Cardiac fibroblast (primary cell): ENCODE measurements at regions not wholly inside any gene's neighbourhood (a gene's known extent, or its start where the extent isn't known, plus 50 kb on each side); places are given as distances from the start of the nearest gene placed in this dataset.
A peak's percentile ranks its signal among the peaks of the same experiment; 100 is the strongest.

Experiments
- DNase-seq, 2 donors: peaks; one replicate each; pipeline versions ENCODE4 v3.0.0 to v3.0.0-alpha.2; 2010; ENCODE audit warnings: low read depth in 2 of 2
- H3K4me3 ChIP-seq, 2 donors: replicated peaks in 1 of 2; 1 replicate in 1 of 2; 2 replicates in 1 of 2; pipeline ENCODE4 v1.5.1; 2011; ENCODE audit warnings: low read depth in 2 of 2, low read length in 2 of 2, mild to moderate bottlenecking in 2 of 2, moderate library complexity in 1 of 2
- TF ChIP-seq, protein P1 (sequence below): IDR thresholded peaks from one replicate; pipeline ENCODE4 v1.5.1; 2011; ENCODE audit warnings: low read depth, mild to moderate bottlenecking, low read length, inconsistent platforms

DNA sequence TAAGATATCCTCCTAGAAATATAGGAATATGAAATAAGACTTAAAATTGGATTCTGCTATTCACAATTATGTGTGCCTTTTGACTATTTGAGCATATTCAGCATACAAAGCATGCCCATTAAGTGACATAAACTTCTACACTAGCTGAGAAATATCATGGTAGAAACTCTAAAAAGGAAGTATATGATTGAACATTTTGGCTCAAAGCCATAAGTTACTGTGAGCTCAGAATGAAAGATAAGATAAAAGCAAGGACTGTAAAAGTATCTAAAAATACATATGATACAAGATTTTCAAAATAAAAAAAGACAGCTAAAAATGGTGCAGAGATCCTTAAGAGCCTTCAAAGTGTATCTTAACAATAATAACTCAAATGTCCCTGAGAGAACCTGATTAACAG lies 340.5 kb upstream of the SLC39A10 start:
- H3K4me3 ChIP-seq, result no peak overlapping the region
- TF ChIP-seq, protein P1, sequence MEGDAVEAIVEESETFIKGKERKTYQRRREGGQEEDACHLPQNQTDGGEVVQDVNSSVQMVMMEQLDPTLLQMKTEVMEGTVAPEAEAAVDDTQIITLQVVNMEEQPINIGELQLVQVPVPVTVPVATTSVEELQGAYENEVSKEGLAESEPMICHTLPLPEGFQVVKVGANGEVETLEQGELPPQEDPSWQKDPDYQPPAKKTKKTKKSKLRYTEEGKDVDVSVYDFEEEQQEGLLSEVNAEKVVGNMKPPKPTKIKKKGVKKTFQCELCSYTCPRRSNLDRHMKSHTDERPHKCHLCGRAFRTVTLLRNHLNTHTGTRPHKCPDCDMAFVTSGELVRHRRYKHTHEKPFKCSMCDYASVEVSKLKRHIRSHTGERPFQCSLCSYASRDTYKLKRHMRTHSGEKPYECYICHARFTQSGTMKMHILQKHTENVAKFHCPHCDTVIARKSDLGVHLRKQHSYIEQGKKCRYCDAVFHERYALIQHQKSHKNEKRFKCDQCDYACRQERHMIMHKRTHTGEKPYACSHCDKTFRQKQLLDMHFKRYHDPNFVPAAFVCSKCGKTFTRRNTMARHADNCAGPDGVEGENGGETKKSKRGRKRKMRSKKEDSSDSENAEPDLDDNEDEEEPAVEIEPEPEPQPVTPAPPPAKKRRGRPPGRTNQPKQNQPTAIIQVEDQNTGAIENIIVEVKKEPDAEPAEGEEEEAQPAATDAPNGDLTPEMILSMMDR, result no peak
- no peak for DNase-seq

- H3K4me3 ChIP-seq, result no peak overlapping the region
- DNase-seq, result no peak
- TF ChIP-seq, protein P1, result no peak
Measured at GRCh38 chr2:195313962-195314361, 343.1 kb upstream of the SLC39A10 start.

GRCh38 chr2:195312662-195313061 lies 344.4 kb upstream of the SLC39A10 start:
- H3K4me3 ChIP-seq, result no peak overlapping the region
- no peak for DNase-seq
- TF ChIP-seq, protein P1, result no peak

GRCh38 chr2:195308163-195308562 lies 348.9 kb upstream of the SLC39A10 start:
- TF ChIP-seq, protein P1, result no peak
- DNase-seq, result no peak
- no peak overlapping the region for H3K4me3 ChIP-seq

DNA sequence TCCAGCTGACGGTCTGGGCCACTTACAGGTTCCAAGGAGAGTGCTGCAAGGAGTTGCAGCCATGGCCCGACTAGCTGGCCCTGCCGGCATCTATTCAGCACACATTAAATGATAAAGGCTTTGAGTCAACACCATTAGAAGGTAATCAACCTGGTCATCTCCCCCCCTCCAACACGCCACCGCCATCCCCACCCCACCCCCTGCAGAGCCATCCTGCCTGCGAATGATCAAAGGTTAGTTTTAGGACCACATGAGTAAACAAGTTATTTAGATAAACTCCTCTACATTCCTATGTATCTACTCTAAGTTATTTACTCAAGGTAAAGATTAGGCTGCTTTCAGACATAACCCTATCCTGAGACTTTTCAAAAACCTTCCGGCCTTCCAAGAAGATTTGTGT lies 349.3 kb upstream of the SLC39A10 start:
- TF ChIP-seq, protein P1, result no peak
- no peak overlapping the region for H3K4me3 ChIP-seq
- no peak for DNase-seq

GRCh38 chr2:195304310-195304709 lies 352.7 kb upstream of the SLC39A10 start:
- TF ChIP-seq, protein P1, result peak; percentile 18
- DNase-seq, result peak in 1 of 2 donors; percentile 33
- no peak overlapping the region for H3K4me3 ChIP-seq

GRCh38 chr2:195300631-195301030 lies 356.4 kb upstream of the SLC39A10 start:
- DNase-seq, result no peak
- TF ChIP-seq, protein P1, result no peak
- H3K4me3 ChIP-seq, result no peak overlapping the region
